Spleen (tissue), 11 donors: ENCODE measurements at regions not wholly inside any gene's neighbourhood (a gene's known extent, or its start where the extent isn't known, plus 50 kb on each side); places are given as distances from the start of the nearest gene placed in this dataset.

Experiments used
- DNase-seq: peaks from one replicate; pipeline ENCODE4 v3.0.0-alpha.2; 2020
- H3K27ac ChIP-seq, 8 donors: fragments of 200-600 bp; sonication (generic) in 7 of 8; 1 replicate in 4 of 8; 2 replicates in 4 of 8; pipeline versions ENCODE4 v1.5.0 to v1.8.0; 2016 to 2021; ENCODE audit warnings: inconsistent platforms in 4 of 8, mild to moderate bottlenecking in 4 of 8, moderate library complexity in 1 of 8
- H3K27me3 ChIP-seq, 7 donors: fragments of 200-600 bp; sonication (generic) in 6 of 7; replicated peaks in 1 of 7; 1 replicate in 4 of 7; 2 replicates in 3 of 7; pipeline versions ENCODE4 v1.5.0 to v1.8.0; 2016 to 2021; ENCODE audit warnings: inconsistent platforms in 3 of 7, mild to moderate bottlenecking in 1 of 7
- H3K36me3 ChIP-seq, 6 donors: fragments of 200-600 bp; sonication (generic) in 5 of 6; 1 replicate in 4 of 6; 2 replicates in 2 of 6; pipeline versions ENCODE4 v1.5.0 to v1.8.0; 2016 to 2021; ENCODE audit warnings: inconsistent platforms in 2 of 6
- H3K4me1 ChIP-seq, 6 donors: fragments of 200-600 bp; sonication (generic) in 5 of 6; 1 replicate in 3 of 6; 2 replicates in 3 of 6; pipeline versions ENCODE4 v1.5.0 to v1.8.0; 2016 to 2021; ENCODE audit warnings: inconsistent platforms in 3 of 6
- H3K4me3 ChIP-seq, 8 donors: fragments of 200-600 bp; sonication (generic) in 7 of 8; 1 replicate in 4 of 8; 2 replicates in 4 of 8; pipeline versions ENCODE4 v1.5.0 to v1.8.0; 2016 to 2021; ENCODE audit warnings: inconsistent platforms in 4 of 8, mild to moderate bottlenecking in 4 of 8, moderate library complexity in 2 of 8
- H3K9me3 ChIP-seq, 8 donors: fragments of 200-600 bp; sonication (generic) in 7 of 8; 1 replicate in 4 of 8; 2 replicates in 4 of 8; pipeline versions ENCODE4 v1.5.0 to v1.8.0; 2016 to 2021; ENCODE audit warnings: inconsistent platforms in 4 of 8
- POLR2A ChIP-seq, 3 donors: fragments of 450-650 bp; IDR thresholded peaks; one replicate each; pipeline ENCODE4 v1.5.1; 2017; ENCODE audit warnings: antibody characterized with exemption in 3 of 3, mild to moderate bottlenecking in 1 of 3
- POLR2AphosphoS5 ChIP-seq, 3 donors: sonication (generic); formaldehyde crosslinking; IDR thresholded peaks; one replicate each; pipeline ENCODE4 v1.5.1; 2017; ENCODE audit warnings: antibody characterized with exemption in 3 of 3
- WGBS, 5 donors: extraction: QIAGEN DNeasy Blood & Tissue Kit in 3 of 5; methylation state at CpG; one replicate each; pipeline versions ENCODE4 v1.1.5 to v1.1.7; 2013 to 2018; 5-methylcytosine and 5-hydroxymethylcytosine counted together
- intact Hi-C: fragments of 100-400 bp; cut with DNase I; formaldehyde crosslinking; loops from one replicate; pipeline ENCODE4 v1.15.0; 2023; ENCODE audit warnings: low total_unique reads
- TF ChIP-seq, protein P1 (sequence below), 11 experiments: fragments of 200-600 bp in 7 of 11; fragments of 450-650 bp in 4 of 11; sonication (generic) in 4 of 11; IDR thresholded peaks in 8 of 11; conservative IDR thresholded peaks in 3 of 11; 1 replicate in 7 of 11; 2 replicates in 4 of 11; pipeline versions ENCODE4 v1.4.0 to v1.8.0; 2016 to 2021; ENCODE audit warnings: antibody characterized with exemption in 11 of 11, inconsistent platforms in 4 of 11, mild to moderate bottlenecking in 1 of 11
- donor health status: healthy with polysubstance abuse.
- donor health status: DM: no; HTN: no; CAD: no; lungs with moderate emphysema.
- donor health status: DM: no; HTN: no; CAD: no.
- donor health status: Bipolar disorder and iron deficiency.
- donor health status: healthy.
- donor health status: DM: no; HTN: no; CAD: no.
- donor health status: DM: yes; HTN: yes; CAD: no.

DNA sequence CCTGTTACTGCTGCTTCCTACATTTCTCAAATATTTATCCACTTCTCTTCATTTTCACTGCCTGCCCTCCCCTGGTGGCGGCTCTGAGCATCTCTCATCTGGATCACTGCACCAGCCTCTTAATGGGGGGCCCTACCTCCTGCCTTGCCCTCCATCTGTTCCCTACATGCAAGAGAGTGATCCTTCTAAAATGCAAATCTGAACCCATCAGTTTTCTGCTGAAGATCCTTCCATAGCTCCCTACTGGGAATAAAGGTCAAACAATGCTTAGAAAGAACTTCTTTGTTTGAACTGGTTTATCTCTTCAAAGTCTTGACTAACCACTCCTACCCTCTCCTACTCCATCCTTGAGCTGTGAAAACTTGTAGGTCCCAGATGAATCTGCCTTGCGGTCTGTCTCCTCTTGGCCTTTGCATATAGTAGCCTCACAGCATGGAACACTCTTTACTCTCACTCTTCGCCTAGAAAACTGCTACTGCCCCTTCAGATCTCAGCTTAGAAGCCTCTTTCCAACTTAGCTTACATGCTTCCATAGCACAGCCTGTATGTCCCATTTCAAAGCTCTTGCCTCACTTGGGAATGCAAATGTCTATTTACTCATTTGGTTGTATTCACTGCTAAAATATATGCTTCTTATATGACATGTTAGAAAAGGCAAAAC is 119.3 kb downstream of the QRSL1 start:
- WGBS, 5 donors, result 65 to 82% (median 76%) methylated on average over 3 of the region's 3 CpGs
- intact Hi-C loops, result no loop called here
- Histone ChIP-seq H3K4me1 (no peaks in the 10 kb centered on the region), H3K9me3 (peaks cover 0 to 1% (median 0%) of the 10 kb centered on the region in 8 donors), H3K27me3 (no peaks in the 10 kb centered on the region), H3K36me3 (no peaks in the 10 kb centered on the region), H3K4me3 (no peak overlapping the region), H3K27ac (no peak overlapping the region)
- no peak for DNase-seq
- TF ChIP-seq POLR2AphosphoS5 (IDR thresholded peaks at IDR 0.05) (no peak), POLR2A (IDR thresholded peaks at IDR 0.05) (no peak)
- TF ChIP-seq, protein P1, sequence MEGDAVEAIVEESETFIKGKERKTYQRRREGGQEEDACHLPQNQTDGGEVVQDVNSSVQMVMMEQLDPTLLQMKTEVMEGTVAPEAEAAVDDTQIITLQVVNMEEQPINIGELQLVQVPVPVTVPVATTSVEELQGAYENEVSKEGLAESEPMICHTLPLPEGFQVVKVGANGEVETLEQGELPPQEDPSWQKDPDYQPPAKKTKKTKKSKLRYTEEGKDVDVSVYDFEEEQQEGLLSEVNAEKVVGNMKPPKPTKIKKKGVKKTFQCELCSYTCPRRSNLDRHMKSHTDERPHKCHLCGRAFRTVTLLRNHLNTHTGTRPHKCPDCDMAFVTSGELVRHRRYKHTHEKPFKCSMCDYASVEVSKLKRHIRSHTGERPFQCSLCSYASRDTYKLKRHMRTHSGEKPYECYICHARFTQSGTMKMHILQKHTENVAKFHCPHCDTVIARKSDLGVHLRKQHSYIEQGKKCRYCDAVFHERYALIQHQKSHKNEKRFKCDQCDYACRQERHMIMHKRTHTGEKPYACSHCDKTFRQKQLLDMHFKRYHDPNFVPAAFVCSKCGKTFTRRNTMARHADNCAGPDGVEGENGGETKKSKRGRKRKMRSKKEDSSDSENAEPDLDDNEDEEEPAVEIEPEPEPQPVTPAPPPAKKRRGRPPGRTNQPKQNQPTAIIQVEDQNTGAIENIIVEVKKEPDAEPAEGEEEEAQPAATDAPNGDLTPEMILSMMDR (IDR thresholded peaks at IDR 0.05 in 8 of 11, conservative IDR thresholded peaks at IDR 0.05 in 3 of 11), result no peak

DNA sequence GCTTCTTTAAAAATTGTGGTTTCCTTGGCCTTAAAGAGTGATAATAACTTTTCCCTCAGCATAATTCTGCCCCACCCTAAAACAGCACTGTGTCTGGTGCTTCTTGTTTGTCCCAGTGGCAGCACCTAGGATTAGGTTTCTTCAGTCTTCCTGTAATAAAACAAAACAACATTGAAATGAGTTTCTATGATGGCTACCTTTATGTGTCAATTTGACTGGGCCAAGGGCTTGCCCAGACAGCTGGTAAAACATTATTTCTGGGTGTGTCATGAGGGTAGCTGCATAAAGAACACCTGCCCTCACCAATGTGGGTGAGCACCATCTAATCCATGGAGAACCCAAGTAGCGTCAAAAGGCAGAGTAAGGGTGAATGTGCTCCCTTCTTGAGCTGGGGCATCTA is 117.8 kb downstream of the QRSL1 start:
- TF ChIP-seq POLR2A (IDR thresholded peaks at IDR 0.05), result no peak
- TF ChIP-seq POLR2AphosphoS5 (IDR thresholded peaks at IDR 0.05), result no peak
- TF ChIP-seq, protein P1 (IDR thresholded peaks at IDR 0.05 in 8 of 11, conservative IDR thresholded peaks at IDR 0.05 in 3 of 11), result no peak
- intact Hi-C loops, result no loop called here
- H3K4me1 ChIP-seq, result no peaks in the 10 kb centered on the region
- DNase-seq, result no peak
- WGBS, 5 donors, result 78 to 100% (median 93%) methylated on average over 1 of the region's 1 CpG
- H3K36me3 ChIP-seq, result no peaks in the 10 kb centered on the region
- no peaks in the 10 kb centered on the region for H3K27me3 ChIP-seq
- H3K27ac ChIP-seq, result no peak overlapping the region
- H3K9me3 ChIP-seq, result peaks cover 0 to 7% (median 0%) of the 10 kb centered on the region in 8 donors
- H3K4me3 ChIP-seq, result no peak overlapping the region

DNA sequence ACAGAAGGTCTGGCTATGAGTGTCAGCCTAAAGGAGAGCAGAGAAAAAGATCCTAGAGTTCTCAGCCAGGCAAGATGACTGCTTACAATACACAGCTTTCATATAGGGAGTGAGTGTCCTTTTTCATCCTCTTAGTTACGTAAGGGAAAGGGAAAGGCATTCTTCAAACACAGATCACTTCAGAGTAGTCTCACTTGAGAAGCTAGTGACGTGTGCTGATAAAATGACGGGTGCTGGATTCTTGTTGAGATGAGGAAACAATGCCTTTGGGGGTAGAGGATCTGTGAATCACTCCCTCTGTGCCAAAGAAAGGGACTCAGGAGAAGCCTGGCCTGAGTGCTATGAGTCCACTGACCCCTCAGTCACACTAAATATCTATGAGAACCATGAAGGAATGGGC is 117.3 kb downstream of the QRSL1 start:
- DNase-seq, result no peak

More for the DNA sequence above, 117.3 kb downstream of the QRSL1 start:
- Histone ChIP-seq H3K27ac (no peak overlapping the region), H3K9me3 (peaks cover 0 to 7% (median 0%) of the 10 kb centered on the region in 8 donors), H3K4me3 (no peak overlapping the region), H3K4me1 (no peaks in the 10 kb centered on the region), H3K27me3 (no peaks in the 10 kb centered on the region), H3K36me3 (no peaks in the 10 kb centered on the region)
- TF ChIP-seq POLR2A (IDR thresholded peaks at IDR 0.05), result no peak
- TF ChIP-seq, protein P1 (IDR thresholded peaks at IDR 0.05 in 8 of 11, conservative IDR thresholded peaks at IDR 0.05 in 3 of 11), result no peak
- no peak for TF ChIP-seq POLR2AphosphoS5 (IDR thresholded peaks at IDR 0.05)
- intact Hi-C loops, result no loop called here
- WGBS, 5 donors, result 77 to 86% (median 82%) methylated on average over 3 of the region's 3 CpGs
